ENCODE measurements at regions not wholly inside any gene's neighbourhood (a gene's known extent, or its start where the extent isn't known, plus 50 kb on each side); places are given as distances from the start of the nearest gene placed in this dataset.

GRCh38 chr22:47460861-47461260 lies 698.4 kb downstream of the TBC1D22A start:
- H3K4me3 ChIP-seq (replicated peaks; ENCODE audit: insufficient read depth, low read length) = no peak overlapping the region
- TF ChIP-seq POLR2AphosphoS5 (IDR thresholded peaks at IDR 0.05; ENCODE audit: low read depth) = no peak
- TF ChIP-seq GABPA (IDR thresholded peaks at IDR 0.05; ENCODE audit: low read depth) = no peak
- no peak for TF ChIP-seq CTCF (IDR thresholded peaks at IDR 0.05; ENCODE audit: insufficient read depth, low read length)
- no peak for TF ChIP-seq SPI1 (IDR thresholded peaks at IDR 0.05; ENCODE audit: borderline replicate concordance, low read depth)
- TF ChIP-seq REST (IDR thresholded peaks at IDR 0.05; ENCODE audit: insufficient replicate concordance, low read depth) = no peak
- H3K27me3 ChIP-seq (ENCODE audit: insufficient read depth, poor library complexity, severe bottlenecking) = no peaks in the 10 kb centered on the region

GRCh38 chr22:47460176-47460575 lies 697.7 kb downstream of the TBC1D22A start:
- Histone ChIP-seq H3K27me3 (ENCODE audit: insufficient read depth, poor library complexity, severe bottlenecking) (no peaks in the 10 kb centered on the region), H3K27ac (replicated peaks) (no peak overlapping the region), H3K4me3 (replicated peaks; ENCODE audit: insufficient read depth, low read length) (no peak overlapping the region)
- no peak for DNase-seq (ENCODE audit: low read depth in 1 of 2, low spot score in 1 of 2)
- no peak for TF ChIP-seq REST (IDR thresholded peaks at IDR 0.05; ENCODE audit: insufficient replicate concordance, low read depth)
- no peak for TF ChIP-seq SPI1 (IDR thresholded peaks at IDR 0.05; ENCODE audit: borderline replicate concordance, low read depth)
- no peak for TF ChIP-seq CTCF (IDR thresholded peaks at IDR 0.05; ENCODE audit: insufficient read depth, low read length)
- TF ChIP-seq GABPA (IDR thresholded peaks at IDR 0.05; ENCODE audit: low read depth) = no peak
- no peak for TF ChIP-seq POLR2AphosphoS5 (IDR thresholded peaks at IDR 0.05; ENCODE audit: low read depth)

More at GRCh38 chr22:47460861-47461260, 698.4 kb downstream of the TBC1D22A start:
- no peak overlapping the region for H3K27ac ChIP-seq (replicated peaks)
- DNase-seq (ENCODE audit: low read depth in 1 of 2, low spot score in 1 of 2) = no peak

GRCh38 chr22:47458348-47458747 lies 695.9 kb downstream of the TBC1D22A start:
- no peak overlapping the region for H3K4me3 ChIP-seq (replicated peaks; ENCODE audit: insufficient read depth, low read length)
- no peak overlapping the region for H3K27ac ChIP-seq (replicated peaks)
- no peak for DNase-seq (ENCODE audit: low read depth in 1 of 2, low spot score in 1 of 2)
- no peak for TF ChIP-seq CTCF (IDR thresholded peaks at IDR 0.05; ENCODE audit: insufficient read depth, low read length)
- no peak for TF ChIP-seq SPI1 (IDR thresholded peaks at IDR 0.05; ENCODE audit: borderline replicate concordance, low read depth)
- no peak for TF ChIP-seq POLR2AphosphoS5 (IDR thresholded peaks at IDR 0.05; ENCODE audit: low read depth)
- no peak for TF ChIP-seq REST (IDR thresholded peaks at IDR 0.05; ENCODE audit: insufficient replicate concordance, low read depth)
- no peak for TF ChIP-seq GABPA (IDR thresholded peaks at IDR 0.05; ENCODE audit: low read depth)
- H3K27me3 ChIP-seq (ENCODE audit: insufficient read depth, poor library complexity, severe bottlenecking) = peaks cover 2% of the 10 kb centered on the region

All from HL-60 (cell line).